DND-41 (cell line): ENCODE measurements at regions not wholly inside any gene's neighbourhood (a gene's known extent, or its start where the extent isn't known, plus 50 kb on each side); places are given as distances from the start of the nearest gene placed in this dataset.

Experiments
- CTCF ChIP-seq: IDR thresholded peaks from 2 replicates; pipeline ENCODE4 v1.5.1; 2012; ENCODE audit warnings: borderline replicate concordance, low read length, moderate library complexity, mild to moderate bottlenecking; ENCODE audit not compliant: poor library complexity, severe bottlenecking; ENCODE audit errors: extremely low read depth
- EZH2 ChIP-seq: IDR thresholded peaks from 3 replicates; pipeline ENCODE4 v1.6.1; 2012; ENCODE audit warnings: borderline replicate concordance, low read depth, mild to moderate bottlenecking, moderate library complexity, low read length, inconsistent platforms; ENCODE audit not compliant: severe bottlenecking

- TF ChIP-seq CTCF (no peak), EZH2 (no peak)
Measured at GRCh38 chr3:86838927-86839326, 152.0 kb downstream of the VGLL3 start.
